Gastroesophageal sphincter (tissue), 3 donors: ENCODE measurements at regions not wholly inside any gene's neighbourhood (a gene's known extent, or its start where the extent isn't known, plus 50 kb on each side); places are given as distances from the start of the nearest gene placed in this dataset.

Source experiments
- EP300 ChIP-seq: sonication (generic); formaldehyde crosslinking; IDR thresholded peaks from one replicate; pipeline ENCODE4 v1.6.1; 2017; ENCODE audit warnings: antibody characterized with exemption, mild to moderate bottlenecking
- POLR2A ChIP-seq, 2 donors: fragments of 450-650 bp; IDR thresholded peaks; one replicate each; pipeline ENCODE4 v1.6.1; 2017; ENCODE audit warnings: antibody characterized with exemption in 2 of 2, mild to moderate bottlenecking in 2 of 2, moderate library complexity in 1 of 2
- POLR2AphosphoS5 ChIP-seq: sonication (generic); formaldehyde crosslinking; IDR thresholded peaks from one replicate; pipeline ENCODE4 v1.6.1; 2017; ENCODE audit warnings: antibody characterized with exemption
- TF ChIP-seq, protein P1 (sequence below), 4 experiments: fragments of 200-600 bp in 2 of 4; fragments of 450-650 bp in 2 of 4; sonication (generic) in 1 of 4; IDR thresholded peaks; one replicate each; pipeline ENCODE4 v1.5.1; 2017 to 2019; ENCODE audit warnings: antibody characterized with exemption in 4 of 4, mild to moderate bottlenecking in 2 of 4, moderate library complexity in 2 of 4

- TF ChIP-seq POLR2A (IDR thresholded peaks at IDR 0.05) (no peak), POLR2AphosphoS5 (no peak), EP300 (no peak)
- TF ChIP-seq, protein P1, sequence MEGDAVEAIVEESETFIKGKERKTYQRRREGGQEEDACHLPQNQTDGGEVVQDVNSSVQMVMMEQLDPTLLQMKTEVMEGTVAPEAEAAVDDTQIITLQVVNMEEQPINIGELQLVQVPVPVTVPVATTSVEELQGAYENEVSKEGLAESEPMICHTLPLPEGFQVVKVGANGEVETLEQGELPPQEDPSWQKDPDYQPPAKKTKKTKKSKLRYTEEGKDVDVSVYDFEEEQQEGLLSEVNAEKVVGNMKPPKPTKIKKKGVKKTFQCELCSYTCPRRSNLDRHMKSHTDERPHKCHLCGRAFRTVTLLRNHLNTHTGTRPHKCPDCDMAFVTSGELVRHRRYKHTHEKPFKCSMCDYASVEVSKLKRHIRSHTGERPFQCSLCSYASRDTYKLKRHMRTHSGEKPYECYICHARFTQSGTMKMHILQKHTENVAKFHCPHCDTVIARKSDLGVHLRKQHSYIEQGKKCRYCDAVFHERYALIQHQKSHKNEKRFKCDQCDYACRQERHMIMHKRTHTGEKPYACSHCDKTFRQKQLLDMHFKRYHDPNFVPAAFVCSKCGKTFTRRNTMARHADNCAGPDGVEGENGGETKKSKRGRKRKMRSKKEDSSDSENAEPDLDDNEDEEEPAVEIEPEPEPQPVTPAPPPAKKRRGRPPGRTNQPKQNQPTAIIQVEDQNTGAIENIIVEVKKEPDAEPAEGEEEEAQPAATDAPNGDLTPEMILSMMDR (IDR thresholded peaks at IDR 0.05): no peak
These were observed 53.8 kb upstream of the CCDC28A start for GRCh38 chr6:138719744-138720143.
